GM12873 (cell line): ENCODE measurements at regions not wholly inside any gene's neighbourhood (a gene's known extent, or its start where the extent isn't known, plus 50 kb on each side); places are given as distances from the start of the nearest gene placed in this dataset.

Experiments used
- CTCF ChIP-seq: IDR thresholded peaks from 2 replicates; pipeline ENCODE4 v1.5.1; 2012; ENCODE audit warnings: low read depth, mild to moderate bottlenecking, moderate library complexity, low read length, control low read depth; ENCODE audit not compliant: insufficient read depth; ENCODE audit errors: missing control alignments

DNA sequence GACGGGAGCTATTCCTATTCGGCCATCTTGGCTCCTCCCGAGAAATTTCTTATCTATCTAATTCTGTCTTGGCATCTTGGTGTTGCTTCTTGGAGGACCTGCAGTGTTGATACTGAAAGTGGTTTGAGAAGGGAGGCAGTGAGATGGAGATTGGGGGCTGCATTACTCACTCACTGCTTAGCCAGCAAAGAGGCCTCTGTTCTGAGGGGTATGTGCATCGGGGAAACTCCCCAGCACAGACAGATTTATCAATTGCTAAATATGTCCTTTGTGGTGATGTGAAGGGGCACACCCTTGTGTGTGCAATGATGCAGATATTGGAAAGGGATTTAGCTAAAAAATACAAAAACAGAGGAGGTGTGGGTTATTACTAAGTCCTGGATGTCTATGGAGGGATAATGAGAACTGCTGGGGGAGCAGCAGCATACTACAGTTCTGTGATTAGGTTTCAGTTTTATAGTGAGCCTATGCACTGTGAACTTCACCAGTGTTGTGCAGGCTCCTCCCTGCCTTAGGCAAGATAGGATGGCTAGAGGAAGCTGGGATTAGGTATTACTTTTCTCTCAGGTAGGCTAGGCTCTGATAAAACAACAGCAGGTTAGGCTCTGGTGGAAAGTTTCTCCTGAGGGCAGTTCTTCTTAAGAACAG lies 279.0 kb downstream of the HS3ST1 start:
- no peak for TF ChIP-seq CTCF

GRCh38 chr4:11139871-11140270 lies 288.8 kb downstream of the HS3ST1 start:
- no peak for TF ChIP-seq CTCF

GRCh38 chr4:11138964-11139363 lies 289.7 kb downstream of the HS3ST1 start:
- no peak for TF ChIP-seq CTCF

DNA sequence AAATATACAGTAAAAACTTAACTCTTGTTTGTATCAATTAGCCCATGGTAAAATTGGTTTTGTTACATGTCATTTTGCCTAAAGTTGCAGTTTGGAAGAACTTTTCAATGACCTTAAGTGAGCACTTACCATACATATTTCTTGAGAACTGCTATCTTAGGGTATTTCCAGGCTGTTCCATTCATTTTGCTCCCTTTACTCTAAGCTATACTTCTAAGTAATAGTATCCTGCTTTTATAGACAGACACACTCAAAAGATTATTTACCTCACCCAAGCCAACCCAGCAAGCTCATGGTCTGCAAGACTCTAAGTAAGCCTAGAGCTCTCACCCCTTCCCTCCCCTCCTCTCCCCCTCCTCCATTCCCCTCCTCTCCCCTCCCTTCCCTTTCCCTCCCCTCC lies 294.0 kb downstream of the HS3ST1 start:
- no peak for TF ChIP-seq CTCF

- no peak for TF ChIP-seq CTCF
Measured at GRCh38 chr4:11133868-11134267, 294.8 kb downstream of the HS3ST1 start.

- no peak for TF ChIP-seq CTCF
Measured at GRCh38 chr4:11132478-11132877, 296.2 kb downstream of the HS3ST1 start.

GRCh38 chr4:11131491-11131890 lies 297.2 kb downstream of the HS3ST1 start:
- no peak for TF ChIP-seq CTCF
